NCI-H1417 treated with DMSO at 0.1 percent for 48 hours (cell line): ENCODE measurements at regions not wholly inside any gene's neighbourhood (a gene's known extent, or its start where the extent isn't known, plus 50 kb on each side); places are given as distances from the start of the nearest gene placed in this dataset.
A peak's percentile ranks its signal among the peaks of the same experiment; 100 is the strongest.
"Not testable (repeated sequence)": the region's sequence is repeated elsewhere in the genome, so short reads cannot be mapped to it uniquely, and the experiment has no call there.

Source experiments
- DNase-seq: peaks from one replicate; lab custom pipeline; 2025; lab: John Stamatoyannopoulos, UW

DNA sequence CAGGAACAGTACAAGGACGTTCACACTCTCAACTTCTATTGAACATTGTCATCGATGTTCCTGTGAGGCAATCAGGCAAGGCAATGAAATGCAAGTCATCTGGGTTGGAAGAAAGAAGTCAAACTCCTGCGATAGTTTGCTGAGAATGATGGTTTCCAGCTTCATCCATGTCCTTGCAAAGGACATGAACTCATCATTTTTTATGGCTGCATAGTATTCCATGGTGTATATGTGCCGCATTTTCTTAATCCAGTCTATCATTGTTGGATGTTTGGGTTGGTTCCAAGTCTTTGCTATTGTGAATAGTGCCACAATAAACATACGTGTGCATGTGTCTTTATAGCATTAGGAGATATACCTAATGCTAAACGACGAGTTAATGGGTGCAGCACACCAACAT lies 180.0 kb downstream of the RTP5 start:
- DNase-seq, result not testable (repeated sequence)

- no peak for DNase-seq
These were observed 181.9 kb downstream of the RTP5 start for GRCh38 chr2:242051463-242051862.

DNA sequence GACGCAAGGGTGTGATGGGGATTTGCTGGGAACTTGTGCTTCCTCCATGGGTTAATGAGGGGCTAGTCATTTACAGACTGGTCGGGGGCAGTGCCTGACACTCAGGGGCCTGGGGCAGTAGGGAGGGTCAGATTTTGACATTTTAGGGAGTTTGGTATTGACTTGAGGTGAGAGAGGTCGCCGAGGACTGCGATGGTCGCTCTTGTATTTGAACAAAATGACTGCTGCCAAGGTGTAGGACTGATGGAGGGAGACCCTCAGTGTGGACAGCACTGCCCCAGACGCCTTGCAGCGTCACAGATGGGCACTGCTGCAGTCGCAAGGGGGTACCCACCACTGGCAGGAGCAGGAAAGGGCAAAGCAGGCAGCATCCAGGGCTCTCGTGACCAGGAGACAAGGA lies 182.9 kb downstream of the RTP5 start:
- DNase-seq, result no peak

- no peak for DNase-seq
These were observed 184.4 kb downstream of the RTP5 start for GRCh38 chr2:242053921-242054320.

DNA sequence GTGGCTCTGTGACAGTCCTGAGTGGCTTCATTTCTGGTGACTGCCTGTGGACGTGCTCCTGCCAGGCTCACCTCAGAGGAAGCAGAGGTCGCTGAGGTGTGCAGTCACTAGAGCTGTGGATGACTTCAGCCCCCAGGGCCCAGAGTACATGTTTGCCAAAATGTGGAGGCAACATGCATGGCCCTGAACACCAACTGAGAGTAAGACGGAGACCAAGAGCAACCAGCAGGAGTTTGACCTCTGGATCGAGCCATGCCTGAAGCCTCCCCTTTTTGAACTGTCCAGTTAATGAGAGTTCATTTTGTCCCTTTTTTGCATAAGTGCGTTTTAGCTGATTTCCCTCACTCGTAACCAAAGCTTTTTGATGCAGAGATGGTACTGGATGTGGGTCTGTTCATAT lies 184.9 kb downstream of the RTP5 start:
- no peak for DNase-seq

GRCh38 chr2:242054881-242055801 lies 185.6 kb downstream of the RTP5 start:
- no peak for DNase-seq

DNA sequence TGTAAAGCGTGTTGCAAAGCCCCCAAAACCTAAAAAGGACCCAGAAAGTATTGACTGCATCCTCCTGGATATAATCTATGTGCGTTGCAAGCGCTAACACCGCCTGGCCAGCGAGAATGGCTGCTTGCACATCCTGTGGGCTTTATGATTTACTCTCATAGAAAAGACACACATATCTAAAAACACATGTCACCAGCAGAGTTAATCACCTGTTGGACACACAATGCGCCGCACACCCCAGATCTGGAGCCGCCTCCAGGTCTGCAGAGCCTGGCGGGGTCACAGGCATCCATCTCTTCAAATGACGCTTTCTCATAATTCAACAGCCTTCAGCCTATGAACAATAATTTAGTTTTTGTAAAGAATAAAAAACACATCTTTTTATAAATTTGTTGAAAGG lies 186.5 kb downstream of the RTP5 start:
- no peak for DNase-seq

DNA sequence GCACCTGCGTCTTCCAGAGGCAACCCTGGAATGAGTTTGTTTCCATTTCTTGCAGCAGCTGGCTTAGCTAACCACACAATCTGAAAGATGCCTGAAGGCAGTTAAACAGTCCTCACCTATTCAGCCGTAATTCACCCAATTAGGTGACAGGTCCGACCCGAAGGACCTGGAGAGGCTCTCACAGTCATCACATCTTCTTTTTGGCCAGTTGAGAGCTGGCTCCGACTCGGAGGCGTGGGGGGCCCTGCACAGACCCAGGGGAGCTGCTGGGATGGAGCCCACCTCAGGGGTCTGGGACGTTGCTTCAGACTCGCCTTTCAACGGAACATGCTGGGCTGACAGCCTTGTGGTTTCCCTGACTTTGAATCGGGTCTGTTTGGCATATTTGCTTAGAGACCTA lies 187.3 kb downstream of the RTP5 start:
- no peak for DNase-seq

- DNase-seq, result no peak
These were observed 188.0 kb downstream of the RTP5 start for GRCh38 chr2:242057379-242058040.

GRCh38 chr2:242058116-242058680 lies 188.7 kb downstream of the RTP5 start:
- no peak for DNase-seq

DNA sequence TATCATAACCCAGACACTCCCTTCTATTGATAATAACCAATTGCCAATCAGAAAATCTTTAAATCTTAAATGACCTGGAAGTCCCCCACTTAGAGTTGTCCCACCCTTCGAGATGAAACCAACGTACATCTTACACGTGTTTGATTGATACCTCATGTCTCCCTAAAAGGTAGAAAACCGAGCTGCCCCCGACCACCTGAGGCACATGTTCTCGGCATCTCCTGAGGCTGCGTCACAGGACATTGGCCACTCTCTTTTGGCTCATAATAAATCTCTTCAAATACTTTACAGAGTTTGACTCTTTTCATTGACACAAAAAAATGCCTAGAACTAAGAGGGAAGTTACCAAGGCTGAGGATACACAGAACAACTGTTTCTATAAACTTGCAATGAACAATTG lies 190.0 kb downstream of the RTP5 start:
- DNase-seq, result no peak

DNA sequence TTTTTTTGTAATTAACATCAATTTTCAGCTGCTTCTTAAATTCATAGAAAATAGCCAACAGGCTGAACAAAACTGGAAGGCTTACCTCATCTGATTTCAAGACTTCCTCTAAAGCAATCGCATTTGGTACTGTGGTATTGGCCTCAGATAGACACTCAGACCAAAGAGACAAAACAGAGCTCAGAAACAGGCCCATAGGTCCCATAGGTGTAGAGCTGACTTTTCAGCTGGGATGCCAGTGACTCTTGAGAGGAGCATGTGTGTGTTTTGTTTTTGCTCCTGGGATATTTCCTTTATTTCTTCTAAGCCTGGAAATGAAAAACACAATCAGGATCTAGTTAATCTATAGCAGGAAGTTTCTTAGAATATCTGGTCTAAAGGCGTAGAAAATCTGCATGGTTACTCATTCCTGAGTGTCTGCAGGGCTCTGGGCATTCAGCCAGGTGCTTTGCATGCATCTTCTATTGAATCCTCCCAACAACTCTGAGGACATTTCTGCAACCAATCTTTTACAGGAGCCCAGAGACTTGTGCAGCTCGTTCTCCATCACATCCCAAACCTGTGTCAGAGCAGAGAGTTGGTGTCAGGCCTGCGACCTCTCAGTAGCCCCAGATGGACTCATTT lies 190.8 kb downstream of the RTP5 start:
- no peak for DNase-seq

DNA sequence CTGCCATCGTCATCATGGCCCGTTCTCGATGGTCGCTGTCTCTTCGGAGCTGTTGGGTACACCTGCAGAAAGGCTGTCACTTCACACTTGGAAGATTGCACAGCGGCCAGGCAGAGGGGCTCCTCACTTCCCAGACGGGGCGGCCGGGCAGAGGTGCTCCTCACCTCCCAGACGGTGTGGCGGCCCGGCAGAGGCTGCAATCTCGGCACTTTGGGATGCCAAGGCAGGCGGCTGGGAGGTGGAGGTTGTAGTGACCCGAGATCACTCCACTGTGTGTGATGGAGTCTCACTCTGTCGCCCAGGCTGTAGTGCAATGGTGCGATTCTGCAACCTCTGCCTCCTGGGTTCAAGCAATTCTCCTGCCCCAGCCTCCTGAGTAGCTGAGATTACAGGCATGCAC lies 192.4 kb downstream of the RTP5 start:
- DNase-seq, result not testable (repeated sequence)

DNA sequence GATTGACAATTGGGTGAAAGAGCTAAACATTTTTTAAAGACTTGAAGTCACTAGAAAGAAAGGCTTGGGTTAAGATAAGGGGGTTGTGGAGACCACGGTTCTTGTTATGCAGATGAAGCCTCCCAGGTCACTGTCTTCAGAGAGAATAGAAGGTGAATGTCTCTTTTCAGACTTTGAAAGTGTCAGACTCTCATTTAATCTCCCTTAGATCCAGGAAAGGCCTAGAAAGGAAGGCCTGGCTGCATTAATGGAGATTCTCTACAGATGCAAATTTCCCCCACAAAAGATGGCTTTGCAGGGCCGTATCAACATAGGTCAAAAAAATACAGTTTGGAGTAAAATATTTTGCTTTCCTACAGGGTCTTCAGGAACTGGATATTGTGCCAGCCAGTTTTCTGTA lies 193.9 kb downstream of the RTP5 start:
- DNase-seq, result no peak

DNA sequence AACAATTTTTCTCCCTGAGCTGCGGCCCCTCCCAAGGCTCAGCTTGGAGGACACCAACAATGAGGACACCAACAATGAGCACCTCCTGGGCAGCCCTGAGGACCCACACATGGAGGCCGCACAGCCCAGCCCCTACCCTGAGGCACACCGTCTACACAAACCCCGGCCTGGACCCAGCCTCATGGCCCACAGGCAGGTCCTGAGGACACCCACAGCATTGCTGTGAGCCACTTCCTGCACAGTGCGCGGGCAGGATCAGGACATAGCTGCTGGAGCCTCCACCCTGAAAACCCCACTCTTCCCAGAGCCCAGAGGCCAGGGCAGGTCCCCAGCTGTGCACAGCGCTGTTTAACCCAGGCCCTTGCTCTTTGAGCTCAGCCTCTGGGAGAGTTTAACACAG lies 194.3 kb downstream of the RTP5 start:
- no peak for DNase-seq

DNA sequence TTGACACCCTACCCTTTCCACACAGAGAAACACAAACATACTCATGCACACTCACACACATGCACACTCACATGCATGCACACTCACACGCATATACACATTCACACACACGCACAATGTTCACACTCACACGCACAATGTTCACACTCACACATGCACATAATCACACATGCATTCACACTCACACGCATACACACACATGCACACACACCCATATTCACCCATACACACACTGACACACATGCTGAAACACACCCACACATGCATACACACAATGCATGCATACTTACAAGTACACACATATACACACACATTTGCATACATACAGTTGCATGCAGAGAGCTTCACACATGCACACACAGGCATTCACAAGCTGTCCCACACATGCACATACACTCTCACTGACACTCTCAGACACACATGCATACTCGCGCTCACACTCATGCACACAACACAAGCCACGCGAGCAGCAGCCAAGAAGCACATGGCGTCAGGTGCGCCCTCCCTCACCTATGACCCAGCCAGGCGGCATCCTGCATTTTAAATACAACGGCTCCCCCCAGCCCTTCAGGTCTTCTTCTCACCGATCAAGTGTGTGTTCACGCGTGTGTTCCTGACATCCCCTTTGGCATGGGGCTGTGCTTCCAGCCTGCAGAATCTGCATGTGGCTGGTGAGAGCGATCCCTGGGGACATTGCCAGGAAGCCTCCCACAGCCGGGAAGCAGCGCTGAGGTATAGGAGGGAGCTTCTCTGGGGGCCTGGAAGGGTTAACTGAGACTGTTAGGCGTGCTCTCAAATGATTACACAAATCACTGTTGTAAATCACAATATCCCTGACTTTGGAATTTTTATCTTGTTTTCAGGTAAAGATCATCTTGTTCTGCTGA lies 195.1 kb downstream of the RTP5 start:
- no peak for DNase-seq

DNA sequence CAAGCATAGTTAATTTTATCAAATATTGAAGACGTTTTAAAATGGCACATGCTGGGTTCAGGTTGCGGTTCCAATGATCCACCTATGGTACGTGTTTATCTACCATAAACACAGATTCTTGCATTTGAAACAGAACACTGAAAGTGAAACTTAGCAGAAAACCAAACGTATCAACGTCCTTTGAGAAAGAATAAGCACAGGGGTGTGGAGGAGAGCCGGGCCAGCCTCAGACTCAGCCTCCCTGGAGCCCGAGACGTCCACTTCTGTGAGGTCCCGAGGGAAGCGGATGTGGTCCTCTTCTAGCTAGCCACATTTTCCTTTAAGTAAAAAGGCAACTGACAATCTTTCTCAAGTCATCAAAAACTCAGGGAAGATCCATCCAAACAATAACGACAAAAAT lies 195.9 kb downstream of the RTP5 start:
- no peak for DNase-seq

DNA sequence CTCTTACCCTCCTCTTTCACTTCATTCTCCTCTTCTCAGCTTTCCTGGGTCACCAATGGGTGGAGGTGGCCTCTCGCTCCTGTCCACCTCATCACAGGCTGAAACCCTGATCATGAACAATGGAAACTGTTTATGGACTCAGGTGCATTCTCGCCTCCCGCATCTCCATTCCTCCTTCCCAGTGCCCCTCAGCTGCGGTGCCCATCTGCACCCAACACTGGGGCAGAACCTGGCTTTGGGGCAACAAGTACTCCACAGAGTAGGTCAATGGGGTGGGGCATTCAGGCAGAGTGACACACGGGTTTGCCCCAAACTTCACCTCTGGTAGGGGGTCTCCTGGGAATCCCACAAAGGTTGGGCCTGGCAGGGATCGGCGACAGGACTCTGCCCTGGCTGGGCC lies 199.5 kb downstream of the RTP5 start:
- DNase-seq, result no peak

DNA sequence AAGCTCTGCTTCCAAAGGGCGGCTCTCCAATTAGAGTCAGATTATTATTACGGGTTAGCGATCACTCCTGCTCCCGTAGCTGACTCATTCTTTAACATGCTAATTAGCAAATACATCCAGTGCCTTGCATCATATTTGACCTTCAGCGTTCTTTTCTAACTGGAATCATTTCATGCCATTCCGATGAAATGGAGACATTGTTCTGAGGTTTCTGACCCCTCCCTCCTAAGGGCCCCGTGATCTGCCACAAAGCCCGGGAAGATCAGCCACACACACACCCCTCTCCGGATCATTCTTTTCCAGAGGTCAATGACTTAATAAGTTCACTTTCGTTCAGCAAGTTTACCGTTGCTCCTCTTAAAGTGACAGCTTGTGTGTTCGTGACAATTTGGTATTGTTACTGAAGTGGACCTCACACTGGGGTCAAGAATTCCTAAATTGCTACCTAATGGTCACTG lies 200.4 kb downstream of the RTP5 start:
- not testable (repeated sequence) for DNase-seq

DNA sequence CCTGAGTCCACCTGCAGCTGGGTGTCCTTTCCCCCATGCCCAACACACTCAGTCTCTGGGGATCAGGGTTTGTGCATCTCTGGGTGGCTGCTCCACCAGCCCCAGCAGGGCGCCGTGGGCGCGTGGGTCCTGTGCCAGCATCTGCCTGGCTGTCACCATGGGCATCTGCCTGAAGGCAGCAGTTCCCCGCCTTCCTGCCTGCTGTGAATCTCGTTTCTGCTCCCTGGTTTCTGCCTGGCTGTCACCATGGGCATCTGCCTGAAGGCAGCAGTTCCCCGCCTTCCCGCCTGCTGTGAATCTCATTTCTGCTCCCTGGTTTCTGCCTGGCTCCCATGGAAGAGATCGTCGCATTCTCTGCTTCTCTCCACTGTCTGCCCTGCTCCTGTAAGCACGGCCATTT lies 201.2 kb downstream of the RTP5 start:
- DNase-seq, result peak; percentile 41

DNA sequence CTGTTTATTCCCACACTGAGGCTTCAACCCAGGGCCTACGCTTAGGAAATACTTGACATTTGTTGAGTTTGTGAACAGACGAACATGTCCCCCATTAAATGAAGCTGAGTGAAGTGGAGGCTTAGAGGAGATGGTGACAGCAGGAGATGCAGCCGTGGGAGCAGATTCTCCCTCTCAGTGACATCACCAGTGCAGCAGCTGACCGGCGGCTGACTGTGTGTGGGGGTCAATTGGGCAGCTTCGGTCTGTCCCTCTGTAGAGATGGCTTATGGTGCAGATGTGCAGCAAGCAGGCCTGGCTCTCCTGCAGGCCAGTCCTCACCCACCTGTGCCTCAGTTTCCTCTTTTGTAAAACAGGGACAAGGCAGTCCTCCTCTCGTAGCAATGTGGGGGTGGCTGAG lies 201.8 kb downstream of the RTP5 start:
- not testable (repeated sequence) for DNase-seq

GRCh38 chr2:242071936-242072335 lies 202.4 kb downstream of the RTP5 start:
- DNase-seq, result not testable (repeated sequence)
